IPS DF 4.7 (cell line): ENCODE measurements at regions not wholly inside any gene's neighbourhood (a gene's known extent, or its start where the extent isn't known, plus 50 kb on each side); places are given as distances from the start of the nearest gene placed in this dataset.
"Not testable (repeated sequence)": the region's sequence is repeated elsewhere in the genome, so short reads cannot be mapped to it uniquely, and the experiment has no call there.

ENCODE experiments used
- DNase-seq: peaks from one replicate; pipeline ENCODE4 v3.0.0-alpha.2; 2013; ENCODE audit warnings: low spot score; ENCODE audit errors: extremely low read depth

DNA sequence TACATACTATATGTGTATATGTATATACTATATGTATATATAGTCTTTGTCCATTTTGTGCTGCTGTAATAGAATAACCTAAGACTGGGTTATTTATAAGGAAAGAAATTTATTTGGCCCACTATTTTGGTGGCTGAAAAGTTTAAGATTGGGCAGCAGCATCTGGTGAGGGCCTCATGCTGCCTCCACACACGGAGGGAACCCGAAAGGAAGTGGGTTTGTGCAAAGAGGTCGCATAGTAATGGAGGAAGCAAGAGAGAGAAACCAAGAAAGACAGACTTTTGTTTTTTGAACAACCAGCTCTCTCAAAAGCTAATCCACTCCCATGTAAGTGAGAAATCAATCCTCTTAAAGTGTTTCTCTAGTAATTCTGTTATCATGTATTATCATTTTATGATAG, 1147.3 kb downstream of the NCAM2 start:
- no peak for DNase-seq

DNA sequence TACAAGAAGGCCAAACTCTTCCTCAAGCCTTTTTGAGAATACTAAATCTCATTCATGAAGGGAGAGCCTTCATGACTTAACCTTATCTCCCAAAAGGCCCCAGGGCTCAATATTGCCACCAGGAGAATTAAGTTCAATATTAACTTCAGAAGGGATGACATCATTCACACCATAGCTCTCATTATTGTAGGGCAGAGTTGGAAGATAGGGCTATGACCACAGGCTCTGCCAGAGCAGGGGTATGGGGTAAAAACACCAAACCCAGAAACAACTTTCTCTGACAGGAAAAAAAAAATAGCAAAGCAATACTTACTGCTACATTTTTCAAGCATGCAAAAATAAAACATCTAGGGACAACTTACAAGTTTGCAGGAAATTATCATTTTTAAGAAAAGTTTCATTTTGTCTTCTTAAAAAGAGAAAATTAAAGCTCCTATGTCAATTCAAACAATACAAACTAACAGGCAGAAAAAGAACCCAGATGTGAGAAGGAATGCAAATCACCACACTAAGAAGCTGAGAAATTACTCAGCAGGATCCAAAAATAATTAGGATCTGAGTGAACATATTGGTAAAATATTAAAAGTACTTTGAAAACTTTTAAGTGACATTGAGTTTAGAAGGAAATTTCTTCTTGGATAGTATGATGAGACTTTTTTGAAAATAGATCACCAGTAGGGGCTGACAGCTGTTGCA, 1156.5 kb downstream of the NCAM2 start:
- no peak for DNase-seq

DNA sequence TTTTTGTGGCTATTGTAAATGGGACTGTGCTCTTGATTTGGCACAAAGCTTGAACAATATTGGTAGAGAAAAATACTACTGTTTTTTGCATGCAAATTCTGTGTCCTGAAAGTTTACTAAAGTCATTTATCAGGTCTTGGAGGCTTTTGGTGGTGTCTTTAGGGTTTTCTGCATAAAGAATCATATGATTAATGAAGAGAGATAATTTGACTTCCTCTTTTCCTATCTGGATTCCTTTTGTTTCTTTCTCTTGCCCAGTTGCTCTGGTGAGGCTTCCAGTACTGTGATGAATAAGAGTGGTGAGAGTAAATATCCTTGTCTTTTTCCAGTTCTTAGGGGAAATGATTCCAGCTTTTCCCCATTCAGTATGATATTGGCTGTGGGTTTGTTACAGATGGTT, 1166.7 kb downstream of the NCAM2 start:
- no peak for DNase-seq

DNA sequence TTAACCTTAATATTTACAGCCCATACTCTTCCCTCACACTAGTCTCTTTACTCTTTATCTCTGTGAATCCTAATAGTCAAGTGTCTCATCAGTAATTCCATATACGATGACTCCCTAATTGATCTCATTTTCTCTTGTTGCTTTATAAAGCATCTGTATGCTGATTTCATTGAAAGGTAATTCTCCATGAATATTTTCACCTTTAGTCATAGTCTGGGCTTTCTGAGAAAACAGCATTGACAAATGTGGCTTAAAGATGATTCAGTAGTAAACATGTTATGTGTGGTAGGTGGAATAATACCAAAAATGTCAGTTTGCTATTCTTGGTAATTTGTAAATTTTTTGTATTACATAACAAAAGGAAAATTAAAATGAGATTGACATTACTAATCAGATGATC, 1176.5 kb downstream of the NCAM2 start:
- no peak for DNase-seq

DNA sequence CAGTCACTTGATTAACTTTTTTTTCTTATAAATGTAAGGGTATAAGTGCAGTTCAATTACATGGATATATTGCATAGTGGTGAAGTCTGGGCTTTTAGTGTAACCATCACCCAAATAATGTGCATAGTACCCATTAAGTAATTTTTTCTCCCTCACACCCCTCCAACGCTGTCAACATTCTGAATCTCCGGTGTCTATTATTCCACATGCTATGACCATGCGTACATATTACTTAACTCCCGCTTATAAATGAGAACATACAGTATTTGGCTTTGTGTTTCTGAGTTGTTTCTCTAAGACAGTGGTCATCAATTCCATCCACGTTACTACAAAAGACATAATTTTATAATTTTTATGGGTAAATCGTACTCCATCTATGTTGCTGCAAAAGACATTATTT, 1191.1 kb downstream of the NCAM2 start:
- no peak for DNase-seq

DNA sequence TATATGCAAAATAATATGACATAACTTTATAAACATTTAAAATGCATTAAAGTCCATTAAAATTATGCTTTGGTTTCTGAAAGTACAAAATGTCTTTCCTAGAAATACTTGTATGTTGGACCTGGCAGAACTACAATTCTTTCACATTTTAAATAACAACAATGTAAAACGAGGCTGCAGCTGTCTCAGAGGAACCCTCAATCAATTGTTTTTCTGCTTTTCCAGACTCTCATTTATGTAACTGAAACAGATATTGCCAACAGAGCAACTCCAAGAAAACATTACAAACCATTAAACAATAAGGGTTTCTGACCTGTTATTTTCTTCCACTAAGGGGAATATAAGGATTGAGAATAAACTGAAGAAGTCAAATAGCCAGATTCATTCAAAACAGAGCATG, 1193.4 kb downstream of the NCAM2 start:
- DNase-seq: no peak

DNA sequence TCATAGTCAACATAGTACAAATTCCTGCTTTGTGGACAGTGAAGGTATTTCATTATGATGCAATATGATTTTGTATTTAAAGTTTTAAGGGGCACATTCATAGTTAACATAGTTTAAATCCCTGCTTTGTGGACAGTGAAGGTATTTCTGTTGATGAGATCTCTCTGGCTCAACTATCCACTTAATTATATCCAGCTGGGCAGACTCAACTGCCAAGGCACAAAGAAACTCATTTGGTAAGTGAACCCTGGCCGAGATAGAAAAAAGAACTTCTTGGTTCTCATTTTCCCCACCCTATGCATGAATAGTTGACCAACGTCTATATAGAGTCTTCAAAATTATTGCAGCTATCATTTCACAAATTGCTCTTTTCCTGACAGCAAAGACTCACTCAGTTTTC, 1194.6 kb downstream of the NCAM2 start:
- no peak for DNase-seq

DNA sequence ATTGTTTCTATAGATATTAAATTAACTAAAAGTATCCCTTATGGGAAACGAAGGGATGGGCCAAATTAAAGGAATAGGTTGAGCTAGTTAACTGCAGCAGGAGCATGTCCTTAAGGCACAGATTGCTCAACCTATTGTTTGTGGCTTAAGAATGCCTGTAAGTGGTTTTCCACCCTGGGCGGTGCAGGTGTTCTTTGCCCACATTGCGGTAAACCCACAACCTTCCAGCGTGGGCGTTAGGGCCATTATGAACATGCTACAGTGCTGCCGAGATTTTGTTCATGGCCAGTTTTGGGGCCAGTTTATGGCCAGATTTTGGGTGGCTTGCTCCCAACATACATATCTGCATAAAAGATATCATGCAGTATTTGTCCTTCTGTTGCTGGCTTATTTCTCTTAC, 1196.8 kb downstream of the NCAM2 start:
- not testable (repeated sequence) for DNase-seq

DNA sequence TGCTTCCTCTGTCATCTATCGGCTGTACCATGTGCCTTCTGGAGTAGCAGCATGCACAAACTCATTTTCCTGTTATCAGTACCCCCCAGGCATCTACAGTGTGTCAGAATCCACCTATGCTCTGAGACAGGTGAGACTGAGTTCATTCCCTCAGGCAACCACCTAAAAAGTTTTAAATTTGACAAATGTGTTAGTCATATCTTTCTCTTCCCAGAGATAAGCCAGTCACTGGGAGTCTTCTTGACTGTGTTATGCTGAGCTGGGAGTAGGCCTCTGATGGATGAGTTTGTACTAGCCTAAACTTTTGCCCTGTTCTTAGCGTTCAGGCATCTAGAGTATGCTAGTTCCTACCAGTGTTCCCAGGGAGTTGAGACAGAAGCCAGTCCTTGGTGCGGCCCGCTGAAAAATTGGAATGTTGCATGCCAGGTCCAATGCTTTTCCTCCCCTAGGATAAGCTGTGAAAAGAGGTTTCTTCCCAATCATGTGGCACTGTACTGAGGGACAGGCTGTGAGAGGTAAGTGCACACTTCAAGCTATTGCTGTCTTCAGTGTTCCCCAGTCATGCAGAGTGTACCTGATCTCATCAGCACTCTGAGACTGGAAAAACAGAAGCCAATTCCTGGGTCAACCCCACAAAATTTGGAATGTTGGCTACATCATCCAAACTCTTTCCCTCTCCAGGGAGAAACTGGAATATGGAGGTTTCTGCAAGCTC, 1202.3 kb downstream of the NCAM2 start:
- no peak for DNase-seq

DNA sequence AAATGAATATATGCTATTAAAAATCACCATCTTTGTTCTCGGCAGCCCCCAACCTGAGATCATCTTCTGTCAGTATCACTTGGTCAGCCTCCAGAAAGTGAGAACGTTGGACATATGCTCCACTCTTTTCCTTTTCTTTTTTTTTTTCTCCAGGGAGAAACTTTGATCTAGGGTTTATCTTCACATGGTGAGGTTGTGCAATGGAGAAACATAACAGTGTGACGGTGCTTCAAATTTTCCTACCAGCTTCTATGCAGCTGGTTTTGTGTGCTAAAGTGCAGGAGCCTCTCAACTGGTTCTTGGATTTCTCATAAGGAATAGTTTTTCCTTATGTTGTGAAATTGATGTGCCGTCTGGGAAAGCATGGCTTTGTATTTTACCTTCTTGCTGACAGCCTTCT, 1202.9 kb downstream of the NCAM2 start:
- no peak for DNase-seq

DNA sequence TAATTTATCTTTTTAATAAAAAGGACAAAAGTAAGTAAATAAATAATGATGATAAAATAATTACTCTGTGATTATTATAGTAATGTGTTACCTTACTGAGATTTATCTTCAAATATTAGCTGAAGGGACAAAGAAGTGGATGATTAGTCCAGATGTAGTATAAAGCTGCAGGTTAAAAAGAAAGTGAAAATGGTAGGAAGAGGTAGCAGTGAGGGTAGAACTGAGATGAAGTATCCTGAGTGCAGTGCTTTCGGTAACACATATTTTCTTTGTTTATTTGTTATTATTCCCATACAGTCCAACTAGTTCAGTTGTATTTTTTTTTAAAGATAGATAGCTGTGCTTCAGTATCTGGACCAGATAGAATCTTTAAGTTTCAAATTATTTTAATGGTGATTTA, 1203.5 kb downstream of the NCAM2 start:
- no peak for DNase-seq

DNA sequence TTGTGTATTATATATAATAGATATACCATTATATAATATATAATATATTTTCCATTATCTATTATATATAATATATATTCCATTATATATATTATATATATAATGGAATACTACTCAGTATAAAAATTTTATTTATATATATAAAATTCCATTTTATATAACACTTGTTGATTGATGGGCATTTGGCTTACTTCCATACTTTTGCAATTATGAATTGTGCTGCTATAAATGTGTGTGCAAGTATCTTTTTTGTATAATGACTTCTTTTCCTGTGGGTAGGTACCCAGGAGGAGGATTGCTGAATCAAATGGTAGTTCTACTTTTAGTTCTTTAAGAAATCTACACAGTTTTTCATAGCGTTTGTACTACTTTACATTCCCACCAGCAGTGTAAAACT, 1211.1 kb downstream of the NCAM2 start:
- no peak for DNase-seq

DNA sequence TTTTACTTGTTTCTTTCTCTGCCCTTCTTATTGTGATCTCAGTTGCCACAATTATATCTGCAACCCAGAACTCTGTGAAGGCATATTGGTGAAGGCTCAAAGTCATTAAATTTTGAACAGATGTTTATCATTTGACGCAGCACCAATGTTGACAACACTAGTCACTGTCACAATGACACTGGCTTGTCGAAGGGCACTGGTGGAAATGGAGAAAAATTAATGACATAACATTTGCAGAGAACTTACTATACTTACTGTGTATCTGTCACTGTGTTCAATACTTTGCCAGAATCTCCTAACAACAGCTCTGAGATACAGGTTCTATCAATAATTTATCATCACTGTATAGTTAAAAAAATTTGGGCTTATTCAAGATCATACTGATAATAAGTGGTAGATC, 1213.7 kb downstream of the NCAM2 start:
- DNase-seq: no peak

DNA sequence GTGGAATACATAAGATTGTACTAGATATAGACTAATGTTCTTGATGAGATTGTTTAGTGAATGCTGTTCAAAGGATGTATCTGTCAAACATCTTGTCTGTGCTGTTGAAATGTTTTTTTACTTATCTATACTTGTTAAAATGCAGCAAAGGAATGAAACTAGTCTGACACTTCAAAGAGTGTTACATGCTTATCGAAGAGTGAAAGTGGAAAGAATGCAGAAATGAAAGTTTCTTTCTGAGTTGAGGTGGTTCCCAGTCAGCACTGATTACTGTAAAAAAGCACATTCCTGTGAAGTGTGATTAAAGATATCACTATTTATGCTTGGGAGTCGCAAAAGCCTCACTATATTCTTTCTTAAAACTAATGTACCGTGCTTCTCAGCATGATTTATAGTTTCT, 1225.2 kb downstream of the NCAM2 start:
- DNase-seq: no peak

DNA sequence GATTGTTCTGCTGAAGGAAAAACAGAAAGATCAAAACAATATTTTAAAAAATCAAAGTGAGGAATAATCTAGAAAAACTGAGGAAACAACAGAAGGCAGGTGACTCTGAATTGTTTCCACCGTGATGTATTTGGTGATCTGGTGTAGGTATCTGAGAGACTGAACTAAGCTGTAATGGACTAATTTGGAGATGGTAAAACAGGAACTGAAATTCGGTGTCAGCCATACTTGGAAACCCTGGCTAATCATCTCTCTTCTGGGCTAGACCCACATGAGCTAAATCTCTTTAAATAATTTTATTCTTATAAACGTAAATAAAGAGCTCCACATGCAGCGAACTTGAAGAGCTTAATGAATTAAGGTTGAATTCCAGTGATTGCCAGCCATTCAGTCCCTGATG, 1226.1 kb downstream of the NCAM2 start:
- no peak for DNase-seq

DNA sequence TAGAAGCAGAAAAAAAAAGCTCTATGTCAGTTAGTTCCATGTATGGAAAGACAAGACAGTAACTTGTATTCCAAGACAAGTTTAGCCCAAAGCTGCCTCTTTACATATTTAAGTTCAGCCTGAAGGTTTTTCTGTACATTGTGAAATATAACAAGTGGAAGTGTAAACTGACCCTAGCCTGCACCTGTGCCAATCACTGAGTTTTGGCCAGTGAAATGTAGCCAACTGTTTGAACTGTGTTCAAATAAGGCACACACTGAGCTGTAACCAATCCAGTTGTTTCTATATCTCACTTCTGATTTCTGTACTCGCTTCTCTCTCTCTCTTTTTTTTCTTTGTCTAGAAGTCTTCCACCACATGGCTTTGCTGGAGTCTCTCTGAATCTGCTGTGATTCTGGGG, 1227.1 kb downstream of the NCAM2 start:
- no peak for DNase-seq

DNA sequence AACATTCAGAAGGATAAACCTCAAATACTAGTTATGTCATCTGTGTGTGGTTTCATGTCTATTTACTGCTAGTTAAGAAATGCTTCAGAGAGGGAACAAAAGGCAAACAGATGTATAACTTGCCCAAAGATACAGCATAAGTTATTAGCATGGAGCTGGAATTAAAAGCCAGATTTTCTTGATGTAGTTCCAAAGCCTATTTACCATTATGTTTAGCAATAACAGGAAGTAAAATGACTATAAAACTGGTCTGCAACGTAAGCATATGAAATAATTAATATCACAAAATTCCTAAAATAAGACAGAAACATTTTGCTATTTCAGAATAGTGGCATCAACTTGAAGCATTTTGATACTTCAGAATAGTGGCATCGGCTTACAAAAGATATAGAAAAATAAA, 1232.8 kb downstream of the NCAM2 start:
- no peak for DNase-seq

DNA sequence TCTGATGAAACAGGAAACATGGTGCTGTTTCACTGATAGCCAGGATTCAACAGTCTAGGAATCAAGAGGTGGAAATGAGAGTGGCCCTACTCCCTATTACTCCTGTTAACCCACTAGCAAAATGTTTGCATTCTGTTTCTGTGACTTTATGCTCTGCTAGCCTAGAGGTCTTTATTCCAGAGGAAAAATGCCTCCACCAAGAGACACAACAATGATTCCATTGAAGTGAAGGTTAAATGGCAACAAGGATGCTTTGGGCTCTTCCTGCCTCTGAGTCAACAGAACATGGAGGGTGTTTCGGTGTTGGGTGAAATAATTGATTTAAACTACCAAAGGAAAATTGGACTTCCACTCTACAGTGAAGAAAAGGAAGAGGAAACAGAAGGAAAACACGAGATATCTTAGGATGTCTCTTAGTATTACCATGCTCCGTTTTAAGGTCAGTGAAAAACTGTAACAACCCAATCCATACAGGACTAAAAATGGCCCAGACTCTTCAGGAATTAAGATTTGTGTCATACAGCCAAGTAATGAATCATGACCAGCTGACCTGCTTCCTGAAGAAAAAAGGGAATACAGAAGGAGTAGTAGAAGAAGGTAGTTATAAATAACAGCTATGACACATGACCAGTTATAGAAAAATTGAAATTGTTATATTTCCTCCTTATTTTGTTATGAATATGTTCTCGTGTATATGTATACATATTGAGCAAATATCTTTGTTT, 1237.8 kb downstream of the NCAM2 start:
- DNase-seq: no peak

DNA sequence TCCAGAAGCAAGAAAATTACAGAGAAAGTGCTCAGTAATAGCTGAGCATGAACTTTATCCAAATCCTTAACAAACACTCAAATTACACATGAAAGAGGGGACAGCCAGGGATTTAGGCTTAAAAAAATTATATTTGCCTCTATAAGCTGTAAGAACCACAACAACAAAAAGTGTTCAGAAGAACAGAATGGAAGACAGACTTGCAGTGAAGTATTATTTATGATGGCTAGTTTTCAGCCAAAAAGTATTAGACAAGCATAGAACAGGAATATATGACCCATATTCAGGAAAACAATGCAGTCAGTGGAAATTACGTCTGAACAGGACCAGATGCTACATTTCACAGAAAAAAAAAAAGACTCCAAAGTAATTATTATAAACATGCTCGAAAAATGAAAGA, 1246.3 kb downstream of the NCAM2 start:
- DNase-seq: no peak

DNA sequence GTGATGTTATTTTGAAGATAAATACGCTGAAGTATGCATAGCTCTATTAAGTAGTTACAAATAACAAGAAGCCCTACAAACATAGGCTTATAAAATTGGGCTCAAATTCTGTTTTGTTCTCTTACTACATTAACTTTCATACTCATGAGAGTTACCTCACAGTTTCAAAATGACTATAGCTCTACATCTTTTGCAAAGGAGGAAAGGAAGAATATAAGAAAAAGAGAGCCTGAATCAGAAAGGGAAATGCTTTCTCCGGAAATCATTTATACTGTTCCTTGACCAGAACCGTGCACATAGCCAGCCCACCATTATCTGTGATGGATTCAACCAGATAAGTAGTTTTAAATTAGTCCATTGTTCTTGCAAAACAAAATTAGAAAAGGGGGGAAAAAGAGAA, 1252.1 kb downstream of the NCAM2 start:
- no peak for DNase-seq

DNA sequence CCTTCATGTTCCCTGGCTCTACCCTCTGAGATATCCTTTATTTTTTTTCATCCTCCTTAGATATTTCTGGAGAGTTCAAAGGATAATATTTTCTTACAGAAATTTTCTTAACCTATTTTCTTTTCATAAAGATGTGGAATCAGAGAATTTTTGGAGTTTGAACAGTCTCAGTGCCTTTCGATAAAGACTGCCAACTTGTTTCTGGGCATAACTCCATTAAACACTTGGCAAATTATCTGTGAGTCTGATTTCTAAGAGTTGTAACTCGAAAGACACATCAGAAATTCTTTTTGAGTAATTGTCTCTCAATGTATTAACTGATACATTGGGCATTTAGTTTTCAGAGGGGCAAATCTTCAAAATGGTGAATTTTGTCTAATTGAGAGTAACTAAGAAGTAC, 1255.6 kb downstream of the NCAM2 start:
- no peak for DNase-seq

DNA sequence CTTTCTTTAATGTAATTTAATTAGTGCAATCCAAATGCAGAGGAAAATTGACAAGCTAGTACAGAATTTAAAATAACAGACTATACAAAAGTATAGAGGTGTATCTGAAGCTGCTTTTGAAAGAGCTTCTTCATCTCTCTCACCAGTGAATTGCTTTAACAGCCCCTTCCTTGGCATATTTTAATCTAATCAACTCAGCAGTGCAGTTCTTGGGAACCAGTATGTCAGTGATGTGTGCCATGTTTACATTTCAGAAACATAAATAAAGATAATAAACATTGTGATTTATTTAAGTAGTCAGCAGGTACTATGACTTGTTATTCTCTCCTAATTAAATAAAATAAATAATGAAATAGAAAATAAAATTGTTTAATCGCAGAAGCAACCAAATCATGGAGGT, 1260.6 kb downstream of the NCAM2 start:
- DNase-seq: no peak

DNA sequence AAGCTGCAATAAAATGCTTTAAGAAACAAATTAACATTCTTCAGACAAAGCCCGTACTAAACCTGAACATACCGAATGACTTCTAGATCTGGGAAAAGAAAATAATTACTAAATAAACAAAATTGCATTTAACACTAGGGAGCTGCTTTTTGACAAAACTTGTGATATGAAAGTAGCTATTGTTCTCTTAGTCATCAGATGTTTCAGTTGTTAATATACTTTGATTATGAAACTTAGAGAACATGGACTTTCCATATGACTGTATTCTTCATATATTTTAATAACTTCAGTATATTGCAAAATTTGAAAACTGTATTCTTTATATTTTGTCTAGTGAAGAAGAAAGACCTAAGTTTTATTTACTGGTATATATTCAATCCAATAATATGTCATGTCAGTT, 1262.1 kb downstream of the NCAM2 start:
- DNase-seq: no peak
